Right lobe of liver (tissue), 4 donors: ENCODE measurements at regions not wholly inside any gene's neighbourhood (a gene's known extent, or its start where the extent isn't known, plus 50 kb on each side); places are given as distances from the start of the nearest gene placed in this dataset.

Experiments used
- CTCF ChIP-seq, 4 donors: fragments of 200-600 bp in 3 of 4; fragments of 450-650 bp in 1 of 4; IDR thresholded peaks; one replicate each; pipeline versions ENCODE4 v1.5.1 to v1.8.0; 2016 to 2022; ENCODE audit warnings: antibody characterized with exemption in 4 of 4, mild to moderate bottlenecking in 2 of 4
- POLR2A ChIP-seq: fragments of 450-650 bp; IDR thresholded peaks from one replicate; pipeline ENCODE4 v1.6.1; 2017; ENCODE audit warnings: antibody characterized with exemption, mild to moderate bottlenecking
- donor health status: DM: no; HTN: no; CAD: no.
- donor health status: DM: no; HTN: no; CAD: no.
- donor health status: DM: no; HTN: yes; CAD: no.

DNA sequence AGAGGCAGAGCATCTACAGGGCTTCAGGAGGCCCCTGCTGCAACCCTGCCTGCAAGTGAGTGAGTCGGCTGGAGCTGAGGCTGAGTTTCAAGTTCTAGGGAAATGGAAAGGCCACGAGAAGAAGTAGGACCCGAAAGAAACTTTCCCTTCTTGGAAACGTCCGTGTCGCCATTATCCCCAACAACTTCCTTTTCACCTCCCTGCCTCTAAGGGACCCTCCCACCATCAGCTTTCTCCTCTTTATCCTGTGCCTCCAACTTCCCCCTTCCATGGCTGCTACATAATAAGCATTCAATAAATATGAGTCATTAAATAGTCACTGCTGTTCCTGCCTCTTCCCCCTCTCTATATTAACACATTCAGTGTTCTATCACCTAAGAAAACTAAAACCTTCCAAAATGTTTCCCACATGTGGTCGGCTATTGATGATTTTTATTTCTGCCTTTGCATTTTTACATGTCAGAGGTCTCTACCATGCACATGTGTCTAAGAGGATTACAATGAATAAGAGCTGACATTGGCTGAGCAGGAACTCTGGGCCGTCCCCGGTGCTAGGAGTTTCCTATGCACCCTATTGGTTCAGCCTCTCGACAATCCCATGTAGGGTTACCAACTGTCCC, 115.9 kb upstream of the TNRC6C start:
- no peak for TF ChIP-seq CTCF (IDR thresholded peaks at IDR 0.05)
- no peak for TF ChIP-seq POLR2A
